Ishikawa (cell line): ENCODE measurements at regions not wholly inside any gene's neighbourhood (a gene's known extent, or its start where the extent isn't known, plus 50 kb on each side); places are given as distances from the start of the nearest gene placed in this dataset.

ENCODE experiments used
- EGR1 ChIP-seq: IDR thresholded peaks from 2 replicates; pipeline ENCODE4 v1.6.1; 2012
- EP300 ChIP-seq: IDR thresholded peaks from 2 replicates; pipeline ENCODE4 v1.6.1; 2012; ENCODE audit warnings: borderline replicate concordance
- FOXM1 ChIP-seq: IDR thresholded peaks from 2 replicates; pipeline ENCODE4 v1.6.1; 2012; ENCODE audit warnings: low read depth, borderline replicate concordance
- TCF12 ChIP-seq: IDR thresholded peaks from 2 replicates; pipeline ENCODE4 v1.6.1; 2012; ENCODE audit warnings: low read depth
- TEAD4 ChIP-seq: IDR thresholded peaks from 2 replicates; pipeline ENCODE4 v1.6.1; 2012

- TF ChIP-seq EP300, result no peak
- TF ChIP-seq TEAD4, result no peak
- TF ChIP-seq TCF12, result no peak
- TF ChIP-seq FOXM1, result no peak
- no peak for TF ChIP-seq EGR1
Observed at GRCh38 chr1:30109853-30110252, 613.5 kb downstream of the MATN1 start.
